EL (cell line): ENCODE measurements at regions not wholly inside any gene's neighbourhood (a gene's known extent, or its start where the extent isn't known, plus 50 kb on each side); places are given as distances from the start of the nearest gene placed in this dataset.
"Not testable (repeated sequence)": the region's sequence is repeated elsewhere in the genome, so short reads cannot be mapped to it uniquely, and the experiment has no call there.

ENCODE experiments used
- DNase-seq: peaks from one replicate; pipeline ENCODE4 v3.0.0-alpha.2; 2016

GRCh38 chr9:15113288-15113687 lies 193.7 kb downstream of the TTC39B start:
- no peak for DNase-seq

DNA sequence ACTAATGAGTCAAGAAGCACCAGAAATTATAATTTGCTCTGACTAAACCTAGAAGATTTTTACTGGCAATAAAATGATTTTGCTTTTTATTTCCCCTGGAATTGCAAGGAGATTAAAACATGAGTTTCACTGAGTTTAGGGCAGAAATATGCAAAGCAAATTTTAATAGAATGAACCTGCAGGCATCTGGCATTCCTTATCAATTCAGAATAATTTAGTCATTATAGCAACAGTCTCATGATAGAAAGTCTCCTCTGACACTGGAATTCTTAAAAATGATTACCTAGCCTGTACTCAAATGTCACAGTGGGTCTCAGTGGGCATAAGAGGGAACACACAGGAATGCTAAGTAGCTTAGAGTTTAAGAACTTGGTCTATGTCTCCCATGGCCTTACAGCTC lies 195.9 kb downstream of the TTC39B start:
- DNase-seq: no peak

GRCh38 chr9:15104826-15105420 lies 194.7 kb upstream of the FREM1 start:
- peak; percentile 23 for DNase-seq

DNA sequence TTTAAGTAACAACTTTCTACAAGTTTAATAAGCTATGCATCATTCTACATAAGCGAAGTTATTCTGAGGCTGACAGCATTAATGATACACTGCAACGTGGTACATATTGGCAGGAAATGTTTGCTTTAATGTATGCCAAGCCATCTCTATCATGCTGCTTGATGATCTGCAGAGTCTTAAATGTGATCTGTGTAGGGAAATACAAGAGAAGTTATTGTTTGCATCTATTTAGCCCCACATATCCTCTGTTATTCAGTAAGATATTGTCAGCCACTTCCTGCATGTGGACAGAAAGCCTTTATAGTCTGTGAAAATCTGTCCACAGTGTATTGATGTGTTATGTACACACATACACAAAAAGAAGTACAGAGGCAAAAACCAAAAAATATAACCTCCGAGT lies 193.1 kb upstream of the FREM1 start:
- DNase-seq: no peak

- no peak for DNase-seq
These were observed 190.9 kb upstream of the FREM1 start for GRCh38 chr9:15101095-15101494.

DNA sequence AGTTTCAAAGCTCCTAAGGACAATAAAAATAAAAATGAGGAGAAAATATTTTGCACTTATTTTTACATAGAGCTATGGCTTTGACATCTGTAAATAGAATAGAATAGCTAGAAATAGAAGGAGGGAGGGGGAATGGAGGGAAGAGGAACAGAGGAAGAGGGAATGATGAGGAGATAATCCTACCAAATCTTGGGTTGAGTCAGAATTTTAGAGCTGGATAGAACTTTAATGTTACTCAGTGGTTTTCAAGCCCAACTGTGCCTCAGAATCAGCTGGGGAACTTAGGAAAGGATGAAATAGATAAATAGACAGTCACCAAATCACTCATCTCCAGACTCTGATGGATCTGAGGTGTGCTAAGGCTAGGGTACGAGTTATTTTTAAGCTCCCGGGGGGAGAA lies 190.3 kb upstream of the FREM1 start:
- no peak for DNase-seq

DNA sequence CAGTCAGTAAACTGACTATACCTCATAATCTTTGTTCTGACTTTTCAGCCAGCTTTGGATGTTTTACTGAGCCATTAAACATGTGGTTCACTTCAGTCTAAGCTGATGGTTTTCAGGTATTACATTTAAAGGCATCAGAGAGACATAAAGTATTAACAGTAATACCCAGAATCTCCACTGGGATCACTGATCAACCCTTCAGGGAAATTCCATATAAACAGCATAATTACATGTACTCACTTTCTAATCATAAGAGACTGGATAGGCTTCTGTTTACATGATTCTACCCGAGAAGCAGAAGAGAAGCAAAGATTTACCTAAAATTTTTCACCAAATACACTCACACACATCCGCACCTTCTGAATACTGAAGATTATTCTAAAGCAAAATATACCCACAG lies 186.7 kb upstream of the FREM1 start:
- no peak for DNase-seq

DNA sequence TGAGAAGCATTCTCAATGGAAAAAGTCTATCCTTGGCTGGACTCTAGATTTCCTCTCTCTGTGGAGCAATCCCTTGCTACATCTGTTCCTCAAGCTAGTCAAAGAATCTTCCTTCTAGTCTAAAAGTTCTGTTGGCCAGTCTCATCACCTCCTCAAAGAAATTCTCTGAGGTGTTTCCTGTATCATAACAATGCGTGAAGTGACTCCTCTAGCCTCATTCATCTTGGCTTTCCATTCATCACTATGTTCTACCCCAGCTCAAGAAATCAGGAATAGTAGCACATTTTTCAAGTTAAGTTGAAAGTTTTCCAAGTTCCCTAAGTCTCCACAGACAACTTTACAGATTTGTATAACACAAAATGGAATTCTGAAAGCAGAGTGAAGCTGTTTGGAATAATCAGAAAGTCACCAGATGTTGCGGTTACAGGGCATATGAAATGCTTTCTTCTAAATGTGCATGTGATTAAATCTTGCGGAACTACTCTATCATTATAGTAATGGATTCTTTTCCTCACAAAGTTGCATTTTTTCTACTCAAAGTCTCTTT lies 176.6 kb upstream of the FREM1 start:
- no peak for DNase-seq

DNA sequence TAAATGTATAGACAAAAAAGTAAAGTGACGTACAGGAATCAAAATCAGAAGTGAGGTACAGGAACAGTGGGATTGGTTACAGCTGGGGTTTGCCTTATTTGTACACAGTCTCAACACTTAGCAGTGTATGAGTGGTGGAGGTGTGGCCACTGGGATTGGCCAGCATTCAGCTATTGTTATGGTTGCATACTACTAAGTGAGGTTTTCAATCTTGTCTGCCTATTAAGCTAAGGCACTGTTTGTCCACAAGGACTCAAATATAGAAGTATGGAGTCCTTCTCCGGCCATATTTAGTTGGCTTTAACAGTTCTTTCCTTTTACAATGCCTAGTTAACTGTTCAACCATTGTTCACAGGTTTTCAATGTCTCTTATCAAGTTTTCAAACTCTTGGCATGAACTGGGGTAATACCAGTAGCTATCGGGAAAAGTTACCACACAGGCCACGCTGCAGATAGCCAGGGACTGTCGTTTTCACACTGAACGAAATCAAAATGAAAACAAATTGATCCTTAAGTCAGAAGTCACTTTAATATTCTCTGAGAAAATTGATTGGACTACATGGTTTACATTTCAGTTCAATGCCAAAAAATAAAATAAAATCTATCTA lies 176.0 kb upstream of the FREM1 start:
- DNase-seq: no peak

GRCh38 chr9:15081021-15081753 lies 171.0 kb upstream of the FREM1 start:
- no peak for DNase-seq

GRCh38 chr9:15080401-15080800 lies 170.2 kb upstream of the FREM1 start:
- no peak for DNase-seq

DNA sequence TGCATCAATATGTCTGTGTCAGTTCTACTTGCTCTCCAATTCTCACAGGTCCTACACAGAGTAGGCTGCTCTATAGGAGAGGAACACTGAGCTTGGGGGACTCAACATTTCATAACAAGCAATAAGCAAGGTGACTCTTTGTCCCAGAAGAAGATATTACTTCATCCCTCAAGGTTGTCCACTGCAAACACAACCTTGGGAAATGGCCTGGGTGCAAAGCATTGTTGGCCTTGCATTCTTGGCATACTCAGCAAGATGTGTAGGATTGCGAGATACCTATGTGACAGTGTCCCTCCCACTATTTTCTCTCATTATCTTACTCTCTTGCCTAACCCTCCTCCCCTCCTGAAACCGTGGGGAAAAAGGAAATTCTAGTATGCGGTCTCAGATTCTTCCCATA lies 169.8 kb upstream of the FREM1 start:
- no peak for DNase-seq

DNA sequence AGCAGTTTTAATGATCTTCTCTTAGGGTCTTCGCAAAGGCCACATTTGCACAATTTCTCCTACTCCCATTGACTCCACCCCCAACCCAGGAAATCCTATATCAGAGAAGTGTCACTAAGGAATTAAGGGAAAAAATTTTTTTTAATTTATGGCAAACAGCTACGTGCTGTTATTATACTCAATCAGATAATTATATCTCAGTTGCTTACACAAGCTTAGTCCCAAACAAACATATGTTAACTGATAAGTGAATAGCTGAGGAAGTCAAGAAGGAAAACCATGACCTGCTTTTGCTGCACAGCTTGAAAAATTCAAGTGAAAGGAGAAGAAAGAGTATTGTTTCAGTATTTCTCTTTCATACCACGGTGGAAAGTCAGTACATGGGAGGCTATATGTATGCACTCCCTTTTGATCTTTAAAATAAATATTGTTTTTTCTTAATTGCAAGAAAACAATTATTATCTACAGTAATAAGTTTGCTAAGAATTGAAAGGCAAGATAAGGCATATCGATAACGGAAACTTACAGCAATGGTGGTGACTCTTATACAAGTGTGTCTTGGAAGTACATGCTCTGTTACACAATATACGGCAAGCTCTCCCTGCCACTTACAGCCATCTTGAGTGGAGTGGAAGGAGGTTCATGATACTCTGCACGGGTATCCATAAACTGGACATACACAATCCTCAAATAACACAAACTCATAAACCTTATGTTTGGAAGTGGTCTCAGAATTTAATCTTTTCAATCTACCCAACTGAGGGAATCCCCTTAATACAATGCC lies 167.9 kb upstream of the FREM1 start:
- no peak for DNase-seq

DNA sequence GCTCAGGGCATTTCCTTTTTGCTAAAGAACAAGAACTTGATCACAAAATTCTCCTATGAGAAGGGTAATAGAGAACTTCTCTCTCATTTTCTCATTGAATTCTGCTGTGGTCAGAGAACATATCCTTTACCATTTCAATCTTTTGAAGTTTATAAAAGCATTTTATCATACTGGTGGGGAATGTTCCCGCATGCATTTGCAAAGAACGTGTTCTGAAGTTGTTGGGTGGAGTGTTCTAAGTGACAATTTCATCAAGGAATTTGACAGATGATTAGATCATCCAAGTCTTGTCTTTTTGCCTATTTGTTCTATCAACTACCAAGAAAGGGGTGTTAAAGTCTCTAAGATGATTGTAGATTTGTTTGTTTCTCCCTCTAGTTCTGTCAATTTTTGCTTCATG lies 163.4 kb upstream of the FREM1 start:
- no peak for DNase-seq

DNA sequence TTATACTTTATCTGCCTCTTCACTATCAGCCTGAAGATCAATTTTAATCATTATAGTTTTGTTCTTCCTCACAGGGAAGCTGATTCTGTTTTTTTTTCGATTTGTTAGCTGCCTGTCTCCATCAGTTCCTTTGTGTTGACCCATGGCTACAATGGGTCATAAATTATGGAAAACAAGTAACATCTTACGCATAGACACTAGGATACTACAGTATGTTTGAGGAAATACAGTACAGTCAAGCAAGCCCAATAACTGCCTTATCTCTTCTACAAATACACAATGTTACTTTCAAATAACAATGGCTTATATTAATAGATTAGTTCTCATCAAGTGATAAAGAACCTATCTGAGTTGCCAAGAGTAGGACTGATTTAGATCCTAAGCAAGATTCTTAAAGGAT lies 160.5 kb upstream of the FREM1 start:
- no peak for DNase-seq

GRCh38 chr9:15069106-15069505 lies 158.9 kb upstream of the FREM1 start:
- no peak for DNase-seq

DNA sequence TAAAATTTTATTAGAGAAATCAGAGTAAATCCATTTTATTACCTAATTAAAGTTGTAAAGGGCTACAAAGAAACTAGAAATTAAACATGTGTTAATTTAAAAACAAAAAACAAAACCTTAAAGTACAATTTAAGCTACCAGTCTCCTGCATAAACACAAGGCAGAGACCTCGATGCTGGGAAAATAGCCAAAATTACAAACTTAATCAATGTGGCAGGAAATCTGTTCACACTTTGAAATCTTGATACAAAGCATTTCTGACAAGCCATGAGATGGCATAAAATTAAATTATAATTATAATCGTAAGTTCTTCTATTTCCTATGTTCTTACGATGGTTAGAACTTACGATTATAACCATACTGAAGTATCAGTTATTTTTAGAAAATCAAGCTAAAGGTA lies 158.0 kb upstream of the FREM1 start:
- DNase-seq: no peak

DNA sequence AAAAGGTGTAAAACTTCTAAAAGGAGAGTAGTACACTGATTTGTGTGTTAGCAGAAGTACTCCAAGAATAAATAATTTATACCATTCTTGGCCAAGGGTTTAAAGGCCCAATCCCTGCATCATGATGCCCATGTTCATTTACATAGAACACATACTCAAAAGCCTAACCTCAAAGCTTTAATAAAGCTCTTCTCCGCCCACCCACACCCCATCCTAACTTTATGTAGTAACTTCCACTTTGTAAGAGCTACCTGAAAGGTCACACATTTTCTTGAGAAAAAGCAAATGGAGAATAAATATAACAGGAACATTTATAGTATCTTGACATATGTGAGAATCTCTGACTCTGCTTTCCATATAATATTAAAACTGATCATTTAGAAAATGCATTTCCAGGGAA lies 148.8 kb upstream of the FREM1 start:
- no peak for DNase-seq

GRCh38 chr9:15058236-15058635 lies 148.0 kb upstream of the FREM1 start:
- DNase-seq: no peak

DNA sequence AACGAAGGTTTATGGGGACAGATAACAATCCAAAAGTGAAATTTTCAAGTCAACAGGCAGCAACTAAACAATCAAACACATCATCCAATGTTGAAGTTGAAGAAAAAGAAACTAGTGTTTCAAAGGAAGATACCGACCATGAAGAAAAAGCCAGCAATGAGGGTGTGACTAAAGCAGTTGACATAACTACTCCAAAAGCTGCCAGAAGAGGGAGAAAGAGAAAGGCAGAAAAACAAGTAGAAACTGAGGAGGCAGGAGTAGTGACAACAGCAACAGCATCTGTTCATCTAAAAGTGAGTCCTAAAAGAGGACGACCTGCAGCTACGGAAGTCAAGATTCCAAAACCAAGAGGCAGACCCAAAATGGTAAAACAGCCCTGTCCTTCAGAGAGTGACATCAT lies 145.1 kb upstream of the FREM1 start:
- DNase-seq: not testable (repeated sequence)

DNA sequence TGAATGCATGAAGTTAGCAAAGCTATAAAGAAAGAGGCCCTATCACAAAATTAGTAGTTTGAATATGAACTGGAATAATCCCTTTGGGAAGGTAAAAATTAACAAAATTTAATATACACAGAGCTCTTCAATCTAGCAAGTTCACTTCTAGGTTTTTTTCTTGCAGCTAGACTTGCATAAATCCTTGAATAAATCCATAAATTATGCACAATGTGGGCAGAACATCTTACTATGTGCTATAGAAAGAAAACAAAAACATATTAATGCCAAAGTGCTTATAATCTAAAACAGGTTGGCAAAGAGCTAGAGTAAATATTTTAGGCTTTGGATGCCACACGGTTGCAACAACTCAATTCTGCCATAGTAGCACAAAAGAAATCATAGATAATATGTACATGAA lies 138.5 kb upstream of the FREM1 start:
- DNase-seq: no peak

DNA sequence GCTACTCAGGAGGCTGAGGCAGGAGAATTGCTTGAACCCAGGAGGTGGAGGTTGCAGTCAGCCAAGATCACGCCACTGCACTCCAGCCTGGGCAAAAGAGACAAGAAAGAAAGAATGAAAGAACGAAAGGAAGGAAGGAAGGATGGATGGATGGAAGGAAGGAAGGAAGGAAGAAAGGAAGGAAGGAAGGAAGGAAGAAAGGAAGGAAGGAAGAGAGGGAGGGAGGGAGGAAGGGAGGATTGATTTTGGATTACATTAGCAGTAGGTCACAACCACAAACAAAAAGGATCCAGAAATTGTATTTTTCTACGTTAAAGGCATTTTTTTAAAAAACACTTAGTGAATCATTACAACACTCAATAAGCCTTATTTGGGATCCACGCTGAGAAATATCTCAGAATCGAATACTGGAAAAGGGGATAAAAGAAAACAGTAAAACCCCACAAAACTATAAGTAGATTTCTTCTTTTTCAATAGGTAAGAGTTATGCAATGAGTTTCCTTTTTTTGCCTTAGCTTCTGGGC lies 136.9 kb upstream of the FREM1 start:
- DNase-seq: no peak

DNA sequence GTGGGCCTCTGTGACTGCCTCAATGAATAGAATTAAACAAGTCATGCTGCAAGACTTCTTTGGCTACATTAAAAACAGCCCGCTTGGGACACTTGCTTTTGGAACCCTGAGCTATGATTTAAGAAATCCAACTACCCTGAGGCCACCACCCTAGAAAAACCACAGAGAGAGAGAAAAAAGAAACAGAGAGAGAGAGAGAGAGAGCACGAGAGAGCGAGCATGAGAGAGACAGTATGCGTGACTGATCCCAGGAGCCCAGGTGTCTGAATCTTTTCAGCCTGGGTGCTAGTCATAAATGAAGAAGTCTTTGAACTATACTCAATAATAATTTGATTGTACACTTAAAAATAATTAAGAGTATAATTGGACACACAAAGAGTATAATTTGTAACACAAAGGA lies 123.1 kb upstream of the FREM1 start:
- DNase-seq: no peak
